ENCODE measurements at regions not wholly inside any gene's neighbourhood (a gene's known extent, or its start where the extent isn't known, plus 50 kb on each side); places are given as distances from the start of the nearest gene placed in this dataset.

- Histone ChIP-seq H3K27ac (ENCODE audit: low read depth, low read length, poor library complexity, severe bottlenecking) (no peak overlapping the region), H3K79me2 (ENCODE audit: insufficient read depth, low read depth, low read length) (no peaks in the 10 kb centered on the region), H4K20me1 (ENCODE audit: insufficient read depth, low read length) (no peaks in the 10 kb centered on the region), H3K9me3 (ENCODE audit: low read length) (no peaks in the 10 kb centered on the region), H3K9me2 (ENCODE audit: insufficient read depth, low read length) (no peaks in the 10 kb centered on the region), H3K36me3 (ENCODE audit: insufficient read depth, low read length) (no peaks in the 10 kb centered on the region), H3K4me1 (ENCODE audit: insufficient read depth, low read length, poor library complexity, severe bottlenecking) (peaks cover 9% of the 10 kb centered on the region), H3K4me3 (ENCODE audit: low read depth, low read length, poor library complexity, severe bottlenecking) (no peak overlapping the region), H2AFZ (ENCODE audit: low read length) (no peak overlapping the region), H3K4me2 (ENCODE audit: low read length) (0 out of 2 replicates have a peak overlapping the region, but pooled peaks have one; percentile 9)
- POLR2A ChIA-PET: no interaction called here
- no peak for TF ChIP-seq CTCF (conservative IDR thresholded peaks at IDR 0.05; ENCODE audit: low read length)
- intact Hi-C loops (cut with micrococcal nuclease; ENCODE audit: unreplicated experiment): no loop called here
- CTCF ChIA-PET (ENCODE audit: unreplicated experiment): no interaction called here
- BruUV-seq (replicated peaks): no TSS peak
- no peak for DNase-seq (ENCODE audit: low spot score)
Observed at GRCh38 chr6:146876271-146877151, 277.7 kb downstream of the ADGB start.

- no TSS peak for BruUV-seq (replicated peaks)
- no peaks in the 10 kb centered on the region for H4K20me1 ChIP-seq (ENCODE audit: insufficient read depth, low read length)
- H3K27ac ChIP-seq (ENCODE audit: low read depth, low read length, poor library complexity, severe bottlenecking): no peak overlapping the region
- no peak overlapping the region for H3K4me2 ChIP-seq (ENCODE audit: low read length)
- no peaks in the 10 kb centered on the region for H3K9me2 ChIP-seq (ENCODE audit: insufficient read depth, low read length)
- H3K79me2 ChIP-seq (ENCODE audit: insufficient read depth, low read depth, low read length): no peaks in the 10 kb centered on the region
- ChIA-PET POLR2A (interaction anchor here (0.7 kb wide), 2 partner anchors 364 to 375 kb away, joined by 3 to 4 read pairs; no protein-coding TSS in a partner anchor), CTCF (ENCODE audit: unreplicated experiment) (no interaction called here)
- no peaks in the 10 kb centered on the region for H3K36me3 ChIP-seq (ENCODE audit: insufficient read depth, low read length)
- DNase-seq (ENCODE audit: low spot score): no peak
- H2AFZ ChIP-seq (ENCODE audit: low read length): no peak overlapping the region
- peaks cover 9% of the 10 kb centered on the region for H3K4me1 ChIP-seq (ENCODE audit: insufficient read depth, low read length, poor library complexity, severe bottlenecking)
- TF ChIP-seq CTCF (conservative IDR thresholded peaks at IDR 0.05; ENCODE audit: low read length) (no peak), EZH2phosphoT487 (IDR thresholded peaks at IDR 0.05; ENCODE audit: borderline replicate concordance, low read depth, low read length) (no peak)
- intact Hi-C loops (cut with micrococcal nuclease; ENCODE audit: unreplicated experiment): no loop called here
- H3K9me3 ChIP-seq (ENCODE audit: low read length): no peaks in the 10 kb centered on the region
- no peak overlapping the region for H3K4me3 ChIP-seq (ENCODE audit: low read depth, low read length, poor library complexity, severe bottlenecking)
Observed at GRCh38 chr6:146878168-146878951, 279.6 kb downstream of the ADGB start.
